CD4-positive, alpha-beta T cell (primary cell): ENCODE measurements at regions not wholly inside any gene's neighbourhood (a gene's known extent, or its start where the extent isn't known, plus 50 kb on each side); places are given as distances from the start of the nearest gene placed in this dataset.

Experiments
- ATAC-seq: fragments of 200-7000 bp; cut with Tn5 transposase; one replicate; pipeline ENCODE4 v1.10.0; 2022; ENCODE audit warnings: mild to moderate bottlenecking; ENCODE audit not compliant: poor library complexity
- CTCF ChIA-PET: fragments of 350-600 bp; sonication (Branson Sonifier 250); formaldehyde crosslinking; loops from one replicate; lab custom pipeline; 2021; ENCODE audit warnings: antibody characterized with exemption, inconsistent platforms; lab: Charles Lee
- POLR2A ChIA-PET: fragments of 350-600 bp; sonication (Branson Sonifier 250); formaldehyde crosslinking; loops from one replicate; lab custom pipeline; 2021; ENCODE audit warnings: antibody characterized with exemption, inconsistent platforms; lab: Charles Lee
- DNase-seq, 14 experiments: peaks; one replicate each; pipeline ENCODE4 v3.0.0-alpha.2; 2013 to 2020; ENCODE audit warnings: mixed read lengths in 2 of 14
- H3K27ac ChIP-seq, 2 donors: one replicate each; pipeline versions ENCODE4 v1.5.1 to v1.7.0; 2013; ENCODE audit warnings: low read length in 2 of 2, low read depth in 1 of 2, mild to moderate bottlenecking in 1 of 2
- H3K27me3 ChIP-seq, 2 experiments: 1 replicate in 1 of 2; 2 replicates in 1 of 2; pipeline versions ENCODE4 v1.6.1 to v1.7.0; 2013; ENCODE audit warnings: low read length in 2 of 2, control low read depth in 1 of 2, mild to moderate bottlenecking in 1 of 2, moderate library complexity in 1 of 2; ENCODE audit not compliant: insufficient read depth in 2 of 2, control insufficient read depth in 1 of 2
- H3K36me3 ChIP-seq: one replicate; pipeline ENCODE4 v1.6.1; 2013; ENCODE audit warnings: low read length, control low read depth; ENCODE audit not compliant: insufficient read depth
- H3K4me1 ChIP-seq: one replicate; pipeline ENCODE4 v1.6.1; 2013; ENCODE audit warnings: low read length, control low read depth; ENCODE audit not compliant: insufficient read depth
- H3K4me3 ChIP-seq: one replicate; pipeline ENCODE4 v1.5.1; 2013; ENCODE audit warnings: mild to moderate bottlenecking, low read length, moderate library complexity
- H3K9me3 ChIP-seq, 2 experiments: 1 replicate in 1 of 2; 2 replicates in 1 of 2; pipeline versions ENCODE4 v1.6.1 to v1.7.0; 2013; ENCODE audit warnings: low read length in 2 of 2, mild to moderate bottlenecking in 2 of 2, control low read depth in 1 of 2, moderate library complexity in 1 of 2; ENCODE audit not compliant: control insufficient read depth in 1 of 2, insufficient read depth in 1 of 2
- H3K27ac Mint-ChIP-seq: one replicate; pipeline ENCODE4 v1.8.0; 2020; ENCODE audit warnings: mixed read lengths
- H3K27me3 Mint-ChIP-seq: one replicate; pipeline ENCODE4 v1.8.0; 2021; ENCODE audit warnings: mixed read lengths
- H3K36me3 Mint-ChIP-seq: one replicate; pipeline ENCODE4 v1.8.0; 2021; ENCODE audit warnings: low read depth, mixed read lengths
- H3K4me1 Mint-ChIP-seq: one replicate; pipeline ENCODE4 v1.8.0; 2021; ENCODE audit warnings: low read depth, mixed read lengths
- H3K4me3 Mint-ChIP-seq: one replicate; pipeline ENCODE4 v1.8.0; 2020; ENCODE audit warnings: mild to moderate bottlenecking, mixed read lengths
- H3K9me3 Mint-ChIP-seq: one replicate; pipeline ENCODE4 v1.8.0; 2020; ENCODE audit warnings: mixed read lengths
- intact Hi-C, 2 experiments: fragments of 100-400 bp; cut with DNase I in 1 of 2; cut with micrococcal nuclease in 1 of 2; formaldehyde crosslinking; loops; one replicate each; pipeline versions ENCODE4 v1.15.1 to v1.9.0; 2023 to 2025; cut with DNase I, micrococcal nuclease
- TF ChIP-seq, protein P1 (sequence below): fragments of 200-600 bp; IDR thresholded peaks from one replicate; pipeline ENCODE4 v1.8.0; 2022; ENCODE audit warnings: antibody characterized with exemption, mild to moderate bottlenecking

DNA sequence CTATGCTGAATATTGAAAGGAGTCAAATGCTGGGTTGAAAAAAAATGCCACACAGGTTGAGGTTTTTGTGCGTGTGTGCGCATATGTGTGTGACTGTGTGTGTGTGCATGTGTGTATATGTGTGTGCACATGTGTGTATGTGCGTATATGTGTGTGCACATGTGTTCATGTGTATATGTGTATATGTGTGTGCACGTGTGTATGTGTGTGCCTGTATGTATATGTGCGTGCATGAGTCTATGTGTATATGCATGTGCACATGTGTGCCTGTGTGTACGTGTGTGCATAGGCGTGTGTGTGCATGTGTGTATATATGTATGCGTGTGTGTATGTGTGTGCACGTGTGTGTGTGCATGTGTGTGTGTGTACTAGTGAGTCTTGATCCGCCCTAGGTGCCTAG lies 655.7 kb downstream of the AACS start:
- Histone ChIP-seq H3K4me1 (no peaks in the 10 kb centered on the region), H3K4me3 (no peak overlapping the region), H3K27ac (no peak overlapping the region), H3K27me3 (no peaks in the 10 kb centered on the region), H3K36me3 (no peaks in the 10 kb centered on the region), H3K9me3 (peaks cover 17 to 23% of the 10 kb centered on the region in 2 experiments)
- Mint-ChIP-seq H3K36me3 (peaks cover 4% of the 10 kb centered on the region), H3K9me3 (peaks cover 9% of the 10 kb centered on the region), H3K27ac (no peak overlapping the region), H3K27me3 (no peaks in the 10 kb centered on the region), H3K4me1 (no peaks in the 10 kb centered on the region), H3K4me3 (no peak overlapping the region)
- intact Hi-C loops = no loop called here
- ATAC-seq (no peak), DNase-seq (no peak)
- TF ChIP-seq, protein P1, sequence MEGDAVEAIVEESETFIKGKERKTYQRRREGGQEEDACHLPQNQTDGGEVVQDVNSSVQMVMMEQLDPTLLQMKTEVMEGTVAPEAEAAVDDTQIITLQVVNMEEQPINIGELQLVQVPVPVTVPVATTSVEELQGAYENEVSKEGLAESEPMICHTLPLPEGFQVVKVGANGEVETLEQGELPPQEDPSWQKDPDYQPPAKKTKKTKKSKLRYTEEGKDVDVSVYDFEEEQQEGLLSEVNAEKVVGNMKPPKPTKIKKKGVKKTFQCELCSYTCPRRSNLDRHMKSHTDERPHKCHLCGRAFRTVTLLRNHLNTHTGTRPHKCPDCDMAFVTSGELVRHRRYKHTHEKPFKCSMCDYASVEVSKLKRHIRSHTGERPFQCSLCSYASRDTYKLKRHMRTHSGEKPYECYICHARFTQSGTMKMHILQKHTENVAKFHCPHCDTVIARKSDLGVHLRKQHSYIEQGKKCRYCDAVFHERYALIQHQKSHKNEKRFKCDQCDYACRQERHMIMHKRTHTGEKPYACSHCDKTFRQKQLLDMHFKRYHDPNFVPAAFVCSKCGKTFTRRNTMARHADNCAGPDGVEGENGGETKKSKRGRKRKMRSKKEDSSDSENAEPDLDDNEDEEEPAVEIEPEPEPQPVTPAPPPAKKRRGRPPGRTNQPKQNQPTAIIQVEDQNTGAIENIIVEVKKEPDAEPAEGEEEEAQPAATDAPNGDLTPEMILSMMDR = no peak
- CTCF ChIA-PET = no interaction called here
- POLR2A ChIA-PET = no interaction called here

DNA sequence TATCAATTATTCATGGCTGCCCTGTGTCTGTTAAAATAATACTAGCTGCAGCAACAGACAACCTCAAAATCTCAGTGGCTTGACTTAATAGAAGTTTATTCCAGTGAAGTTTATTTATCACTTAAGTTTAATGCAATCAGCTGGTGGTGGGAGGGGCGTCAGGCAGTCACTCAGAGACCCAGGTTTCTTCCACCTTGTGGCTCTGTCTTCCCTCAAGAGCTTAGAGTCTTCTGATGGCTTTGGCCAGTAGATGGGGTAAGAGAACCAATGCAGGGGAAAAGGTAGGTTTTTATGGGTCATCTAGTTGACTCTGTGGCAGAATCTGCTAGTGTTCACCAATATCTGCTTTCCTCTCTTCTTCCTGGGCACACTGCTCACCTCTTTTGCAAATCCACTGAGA lies 668.9 kb downstream of the AACS start:
- Mint-ChIP-seq H3K27ac (no peak overlapping the region), H3K27me3 (no peaks in the 10 kb centered on the region), H3K9me3 (peaks cover 22% of the 10 kb centered on the region), H3K4me3 (no peak overlapping the region), H3K36me3 (no peaks in the 10 kb centered on the region), H3K4me1 (no peaks in the 10 kb centered on the region)
- POLR2A ChIA-PET = no interaction called here
- Histone ChIP-seq H3K4me1 (no peaks in the 10 kb centered on the region), H3K36me3 (no peaks in the 10 kb centered on the region), H3K9me3 (peaks cover 4 to 16% of the 10 kb centered on the region in 2 experiments), H3K4me3 (no peak overlapping the region), H3K27ac (no peak overlapping the region), H3K27me3 (no peaks in the 10 kb centered on the region)
- TF ChIP-seq, protein P1 = no peak
- intact Hi-C loops = no loop called here
- ATAC-seq (no peak), DNase-seq (no peak)
- CTCF ChIA-PET = no interaction called here

DNA sequence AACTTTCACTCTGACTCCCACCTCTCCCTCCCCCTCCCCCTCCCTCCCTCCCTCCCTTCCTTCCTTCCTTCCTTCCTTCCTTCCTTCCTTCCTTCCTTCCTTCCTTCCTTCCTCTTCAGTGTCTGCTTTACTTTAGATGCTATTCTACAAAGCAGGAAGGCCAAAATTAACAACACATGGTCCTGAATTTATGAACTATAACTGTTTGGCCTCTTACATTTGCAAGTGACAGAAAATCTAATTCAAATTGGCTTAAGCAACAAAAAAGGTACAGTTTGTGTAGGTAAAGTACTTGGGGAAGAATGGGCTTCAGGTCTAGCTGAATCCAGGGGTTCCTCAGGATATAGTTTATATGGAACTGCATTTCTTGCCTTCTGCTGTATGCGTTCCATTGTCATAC lies 673.0 kb downstream of the AACS start:
- no peaks in the 10 kb centered on the region for H3K27me3 Mint-ChIP-seq
- TF ChIP-seq, protein P1 = no peak
- H3K4me1 Mint-ChIP-seq = no peaks in the 10 kb centered on the region
- Histone ChIP-seq H3K9me3 (peaks cover 4 to 16% of the 10 kb centered on the region in 2 experiments), H3K27me3 (no peaks in the 10 kb centered on the region), H3K27ac (no peak overlapping the region), H3K4me1 (no peaks in the 10 kb centered on the region), H3K4me3 (no peak overlapping the region), H3K36me3 (no peaks in the 10 kb centered on the region)
- no peaks in the 10 kb centered on the region for H3K36me3 Mint-ChIP-seq
- no peak overlapping the region for H3K4me3 Mint-ChIP-seq
- ChIA-PET POLR2A (no interaction called here), CTCF (no interaction called here)
- peaks cover 18% of the 10 kb centered on the region for H3K9me3 Mint-ChIP-seq
- ATAC-seq (no peak), DNase-seq (no peak)
- no peak overlapping the region for H3K27ac Mint-ChIP-seq
- intact Hi-C loops = no loop called here
